Suppressor macrophage treated with lipopolysaccharide for 1 hour (primary cell): ENCODE measurements at regions not wholly inside any gene's neighbourhood (a gene's known extent, or its start where the extent isn't known, plus 50 kb on each side); places are given as distances from the start of the nearest gene placed in this dataset.

Source experiments
- DNase-seq, 3 donors: peaks; one replicate each; pipeline ENCODE4 v3.0.0-alpha.2; 2020 to 2022

DNA sequence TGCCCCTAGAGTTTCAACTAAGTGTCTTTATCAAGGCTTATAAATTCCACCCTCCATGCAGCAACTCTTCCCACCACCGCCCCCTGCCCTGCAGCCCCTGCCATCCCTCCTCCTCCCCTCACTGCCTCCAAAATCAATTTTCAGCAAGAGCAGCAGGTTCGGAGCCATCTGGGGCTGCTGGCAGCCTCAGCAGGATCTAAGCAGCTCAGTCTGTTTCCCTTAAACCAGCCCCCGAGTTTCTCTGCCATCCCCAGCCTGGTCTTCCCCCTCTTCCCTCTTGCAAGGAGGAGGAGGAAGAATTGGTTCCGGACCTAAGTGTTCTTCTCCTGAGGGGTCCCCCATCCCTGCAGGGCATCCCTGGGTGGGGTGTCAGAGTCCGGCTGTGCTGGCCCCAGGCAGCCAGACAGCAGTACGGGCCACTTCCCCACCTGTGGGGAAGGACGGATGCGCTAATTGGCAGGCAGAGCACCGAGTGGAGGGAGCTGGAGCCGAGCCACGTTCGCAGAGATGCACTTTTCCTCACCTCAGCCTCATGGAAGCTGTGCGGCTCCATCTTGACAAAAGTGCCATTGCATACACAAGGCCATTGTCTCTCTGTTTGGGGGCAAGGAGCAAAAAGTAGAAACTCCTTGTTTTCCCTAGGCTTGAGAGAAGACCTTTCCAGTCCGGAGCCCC, 189.3 kb downstream of the KCNA5 start:
- no peak for DNase-seq

DNA sequence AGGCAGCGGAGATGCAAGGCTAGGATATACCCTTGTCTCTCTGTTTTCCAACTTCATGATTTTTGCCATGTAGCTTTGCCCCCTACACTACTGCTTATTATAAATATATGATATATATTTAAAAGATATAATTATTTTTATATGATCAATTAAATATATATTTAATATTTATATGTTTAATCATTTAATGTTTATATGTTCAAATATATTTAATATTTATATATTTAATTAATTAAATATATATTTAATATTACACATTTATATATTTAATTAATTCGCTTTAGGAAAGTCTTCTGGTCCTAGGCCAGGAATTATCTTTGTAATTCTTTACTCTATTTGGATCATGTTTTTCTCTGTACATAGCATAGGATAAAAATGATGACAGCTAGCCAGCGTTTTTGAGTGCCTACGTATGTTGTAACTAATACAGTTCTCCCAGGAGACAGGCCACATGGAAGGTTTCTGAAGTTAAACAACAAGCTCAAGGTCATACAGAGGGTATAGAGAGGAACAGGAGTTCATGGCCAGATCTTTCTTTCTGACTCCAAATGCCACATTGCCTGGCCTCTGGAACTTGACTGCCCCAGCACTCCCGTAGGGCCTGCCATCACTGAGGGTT, 192.5 kb downstream of the KCNA5 start:
- no peak for DNase-seq

DNA sequence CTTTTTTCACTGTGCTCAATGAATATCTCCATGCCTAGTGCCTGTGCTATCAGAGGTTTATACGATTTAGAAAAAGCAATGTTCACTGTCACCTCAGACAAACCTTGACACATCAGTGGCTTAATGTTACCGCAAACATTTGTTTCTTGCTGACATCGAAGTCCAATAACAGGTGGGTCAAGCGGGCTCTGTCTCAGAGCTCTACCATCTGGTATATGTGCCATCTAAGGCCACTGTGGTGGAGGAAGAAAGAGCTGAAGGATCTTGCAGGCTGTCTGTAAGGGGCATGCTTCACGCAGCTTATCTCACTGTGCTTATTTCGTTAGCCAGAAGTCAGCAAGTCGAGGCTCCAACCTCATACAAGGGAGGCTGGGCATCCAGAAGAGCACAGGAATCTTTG, 189.5 kb upstream of the NTF3 start:
- no peak for DNase-seq

DNA sequence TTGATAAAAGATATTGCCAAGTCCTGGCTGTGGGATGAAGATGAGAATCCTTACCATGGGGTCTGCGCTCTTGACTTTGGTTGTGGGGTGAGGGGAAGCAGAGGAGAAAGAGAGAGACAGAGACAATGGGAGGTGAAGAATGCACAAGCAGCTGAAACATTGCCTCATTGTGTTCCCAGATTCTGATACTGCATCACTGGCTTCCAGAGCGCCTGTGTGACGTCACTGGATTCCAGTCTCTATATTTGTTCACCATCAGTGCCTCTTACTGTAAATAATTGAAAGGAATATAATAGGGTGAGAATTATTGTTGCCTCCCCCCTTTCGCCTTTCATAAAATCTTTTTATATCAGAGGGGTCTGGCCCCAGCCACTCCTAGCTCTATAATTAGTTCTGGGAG, 188.9 kb upstream of the NTF3 start:
- no peak for DNase-seq

DNA sequence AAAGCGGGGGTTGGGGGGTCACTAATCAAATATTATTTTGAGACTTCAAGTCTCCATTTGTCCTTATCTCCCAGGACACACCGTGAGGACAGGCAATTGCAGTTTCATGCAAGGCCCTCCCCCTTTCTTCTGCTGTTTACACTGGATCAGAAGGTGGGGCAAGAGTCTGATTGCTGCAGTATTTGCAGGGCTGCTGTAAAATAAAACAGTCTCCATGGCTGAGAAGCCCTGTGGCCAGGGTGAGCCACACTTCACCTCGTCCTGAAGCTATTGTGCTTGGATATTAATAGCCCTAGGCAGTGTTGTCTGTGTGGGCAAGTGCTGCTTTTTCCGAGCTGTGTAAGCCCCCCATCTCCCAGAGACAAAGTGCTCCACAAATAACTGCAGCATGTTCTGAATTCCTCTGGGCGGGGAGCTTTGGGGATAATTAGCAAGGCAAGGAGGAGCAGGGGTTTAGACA, 187.4 kb upstream of the NTF3 start:
- no peak for DNase-seq

DNA sequence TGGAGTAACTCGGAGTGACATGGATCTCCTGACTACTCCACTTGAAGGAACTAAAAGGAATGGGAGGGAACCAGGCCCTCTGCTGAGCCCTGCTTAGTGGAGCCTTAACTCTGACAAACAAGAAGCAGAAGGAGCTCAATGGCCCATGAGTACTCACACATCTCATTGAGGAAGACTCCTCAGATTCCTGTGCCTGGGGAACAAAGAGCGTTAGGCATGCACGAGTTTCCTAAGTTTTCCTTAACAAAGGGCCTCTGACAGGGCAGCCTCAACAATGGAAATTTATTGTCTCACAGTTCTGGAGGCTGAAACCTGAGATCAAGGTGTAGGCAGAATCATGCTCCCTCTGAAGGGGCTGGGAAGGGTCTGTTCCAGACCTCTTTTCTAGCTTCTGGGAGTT, 185.7 kb upstream of the NTF3 start:
- no peak for DNase-seq

DNA sequence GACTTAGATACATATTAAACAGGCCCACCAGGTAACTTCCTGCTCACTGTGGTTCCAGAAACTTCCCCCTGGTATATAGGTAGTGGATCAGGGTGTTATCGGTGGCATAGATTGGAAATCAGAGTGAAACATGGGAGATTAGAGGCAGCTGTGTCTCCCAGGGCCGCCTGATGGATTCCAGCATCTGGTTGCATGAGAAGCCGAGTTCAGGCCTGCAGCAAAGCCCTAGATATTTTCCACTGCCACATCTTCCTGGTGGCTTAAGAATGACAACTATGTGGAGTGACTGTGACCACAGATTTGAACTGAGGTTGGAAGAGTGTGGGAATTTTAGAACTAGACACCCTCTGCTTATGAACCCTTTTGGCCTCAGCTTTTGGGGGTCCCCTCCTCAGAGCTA, 184.8 kb upstream of the NTF3 start:
- no peak for DNase-seq

DNA sequence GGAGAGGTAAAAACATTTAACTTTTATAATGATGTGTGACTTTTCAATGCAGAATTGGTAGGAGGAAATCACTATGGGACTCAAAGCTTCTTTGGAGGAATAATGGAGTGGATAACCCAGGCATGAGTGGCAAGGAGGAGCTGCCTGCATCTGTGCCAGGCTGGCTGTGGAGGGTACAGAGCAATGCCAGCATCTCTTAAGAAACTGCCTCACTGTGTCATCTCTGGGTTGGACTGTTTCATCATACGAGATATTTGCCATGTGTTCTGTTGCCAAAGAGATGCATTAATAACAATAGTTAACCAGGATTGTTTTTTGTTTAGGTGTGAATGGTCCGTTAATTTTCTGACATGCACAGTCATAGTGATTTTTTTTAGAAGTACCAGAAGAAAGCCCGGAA, 183.7 kb upstream of the NTF3 start:
- no peak for DNase-seq

DNA sequence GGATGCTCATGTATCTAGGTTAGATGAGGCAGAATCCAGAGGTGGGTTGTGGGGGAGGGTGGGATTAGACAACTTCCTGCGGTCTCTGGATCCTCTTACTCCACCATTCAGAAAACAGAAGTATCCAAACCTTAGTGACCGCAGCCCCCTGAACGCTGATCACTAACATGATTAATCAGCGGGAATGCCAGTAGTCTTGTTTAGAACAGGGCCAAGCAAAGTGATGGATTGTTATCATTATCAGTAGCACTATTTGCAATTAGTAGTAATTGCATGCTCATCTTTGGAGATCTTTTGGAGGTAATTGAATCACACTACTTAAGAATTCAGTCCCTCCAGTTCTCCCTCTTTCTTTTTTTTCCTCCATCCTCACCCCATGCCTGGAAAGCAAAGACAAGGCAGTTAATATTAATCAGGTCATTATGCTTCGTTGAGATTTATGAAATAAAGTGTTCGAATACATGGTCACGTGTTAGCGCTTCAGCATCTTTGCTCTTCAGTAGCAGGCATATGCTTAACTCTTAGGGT, 182.8 kb upstream of the NTF3 start:
- no peak for DNase-seq

DNA sequence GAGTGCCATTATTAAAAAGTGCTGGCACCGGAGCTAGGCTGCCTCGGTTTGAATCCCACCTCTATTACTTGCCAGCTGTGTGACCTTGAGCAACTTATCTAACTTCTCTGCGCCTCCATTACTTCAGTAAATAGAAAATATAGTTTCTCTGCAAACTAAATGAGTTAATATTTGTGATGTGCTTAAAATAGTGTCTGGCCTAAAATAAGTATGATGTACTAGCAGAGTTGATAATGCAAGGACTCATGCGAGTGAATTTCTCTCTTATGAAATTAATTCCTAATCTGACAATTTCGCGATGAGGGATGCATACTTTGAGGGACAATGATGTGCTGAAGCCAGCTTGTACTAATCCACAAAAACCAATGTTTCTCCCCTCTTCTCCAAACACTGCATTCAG, 180.8 kb upstream of the NTF3 start:
- DNase-seq = no peak

DNA sequence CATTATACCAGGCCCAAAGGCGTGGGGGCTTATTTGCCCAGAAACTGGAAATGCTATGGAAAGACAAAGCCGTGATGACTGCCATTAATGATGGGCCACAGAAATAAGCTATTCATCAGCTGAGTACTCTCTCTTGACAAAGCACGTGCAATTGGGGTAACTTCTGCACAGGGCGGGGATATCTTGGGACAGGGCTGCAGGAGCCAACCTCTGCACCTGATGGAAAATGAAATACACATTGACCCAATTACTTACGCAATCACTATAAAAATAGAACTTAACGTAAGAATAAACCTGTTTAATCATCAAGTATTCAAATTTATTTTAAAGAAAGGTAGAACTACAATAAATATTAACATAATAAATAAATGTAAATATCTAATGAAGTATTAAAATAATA, 180.1 kb upstream of the NTF3 start:
- no peak for DNase-seq

DNA sequence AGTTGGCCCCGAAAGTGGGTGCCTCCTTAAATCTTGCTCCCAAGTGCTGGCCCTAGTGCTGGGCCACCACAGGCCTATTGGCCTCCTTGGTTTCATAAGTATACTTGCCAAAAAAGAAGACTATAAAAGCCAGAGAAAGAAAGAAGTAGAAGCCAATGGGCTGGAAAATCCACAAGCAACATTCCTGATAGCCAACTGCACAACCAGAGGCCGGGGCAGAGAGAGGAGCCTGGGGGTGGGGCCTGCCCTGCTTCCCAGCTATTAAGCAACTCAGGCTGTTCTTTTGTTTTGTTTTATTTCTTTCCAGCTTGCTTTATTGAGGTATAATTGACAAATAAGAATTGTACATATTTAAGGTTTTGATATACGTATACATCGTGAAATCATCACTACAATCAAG, 177.2 kb upstream of the NTF3 start:
- DNase-seq = no peak

DNA sequence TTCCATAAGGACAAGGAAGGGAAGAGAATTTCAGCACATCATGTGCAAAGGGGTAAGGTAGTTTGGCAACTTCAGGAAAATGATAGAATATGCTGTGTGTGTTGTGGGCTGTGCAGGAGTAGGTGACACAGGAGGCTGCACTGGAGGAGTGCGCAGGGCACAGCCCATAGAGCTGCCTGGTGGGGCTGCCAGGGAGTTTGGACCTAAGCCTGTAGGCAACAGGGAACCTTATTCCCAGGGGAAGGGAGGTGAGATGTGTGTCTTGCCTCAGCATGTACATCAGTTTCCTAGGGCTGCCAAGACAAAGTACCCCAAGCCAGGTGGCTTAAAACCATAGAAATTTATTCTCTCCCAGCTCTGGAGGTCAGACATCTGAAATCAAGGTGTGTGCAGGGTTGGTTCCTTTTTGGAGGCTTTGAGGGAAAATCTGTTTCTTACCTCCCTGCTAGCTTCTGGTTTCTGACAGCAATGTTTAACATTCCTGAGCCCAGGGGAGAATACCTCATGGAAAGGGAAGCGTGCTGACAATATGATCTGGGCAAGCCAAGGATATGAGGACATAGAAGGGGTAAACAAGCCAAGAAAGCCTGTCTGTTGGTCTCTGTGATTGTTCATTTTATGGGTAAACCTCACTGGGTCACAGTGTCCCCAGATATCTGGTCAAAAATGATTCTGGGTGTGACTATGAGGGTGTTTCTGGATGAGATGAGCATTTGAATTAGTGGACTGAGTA, 174.0 kb upstream of the NTF3 start:
- no peak for DNase-seq

DNA sequence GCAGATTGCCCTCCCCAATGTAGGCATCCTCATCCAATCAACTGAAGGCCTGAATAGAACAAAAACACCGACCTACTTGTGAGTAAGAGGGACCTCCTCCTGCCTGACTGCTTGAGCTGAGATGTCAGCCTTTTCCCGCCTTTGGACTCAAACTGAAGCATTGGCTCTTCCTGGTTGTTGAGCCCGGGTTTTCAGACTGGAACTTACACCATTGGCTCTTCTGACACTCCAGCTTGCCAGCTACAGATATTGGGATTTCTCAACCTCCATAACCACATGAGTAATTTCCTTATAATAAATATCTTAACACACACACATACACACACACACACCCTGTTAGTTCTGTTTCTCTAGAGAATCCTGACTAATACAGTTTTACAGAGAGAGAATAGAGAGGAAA, 173.4 kb upstream of the NTF3 start:
- DNase-seq = peak in 2 of 3 donors; percentile 10 to 12

DNA sequence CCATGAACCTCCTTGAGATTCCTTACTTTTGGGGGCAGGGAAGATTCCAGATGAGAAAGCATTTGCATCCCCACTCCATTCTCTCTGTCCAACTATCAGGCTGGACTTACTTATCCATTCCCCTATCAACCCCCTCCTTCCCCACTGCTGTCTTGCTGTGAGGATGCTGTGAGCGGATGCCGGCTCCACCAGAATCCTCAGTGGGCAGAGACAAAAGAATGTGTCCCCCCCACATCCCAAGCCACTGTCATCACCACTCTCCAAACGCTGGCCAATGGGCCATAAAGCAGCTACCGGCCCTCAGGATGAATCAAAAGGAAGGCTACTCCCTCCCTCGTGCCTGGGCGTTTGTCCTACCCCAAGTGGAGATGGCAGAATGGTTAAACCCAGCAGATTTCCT, 173.0 kb upstream of the NTF3 start:
- no peak for DNase-seq

DNA sequence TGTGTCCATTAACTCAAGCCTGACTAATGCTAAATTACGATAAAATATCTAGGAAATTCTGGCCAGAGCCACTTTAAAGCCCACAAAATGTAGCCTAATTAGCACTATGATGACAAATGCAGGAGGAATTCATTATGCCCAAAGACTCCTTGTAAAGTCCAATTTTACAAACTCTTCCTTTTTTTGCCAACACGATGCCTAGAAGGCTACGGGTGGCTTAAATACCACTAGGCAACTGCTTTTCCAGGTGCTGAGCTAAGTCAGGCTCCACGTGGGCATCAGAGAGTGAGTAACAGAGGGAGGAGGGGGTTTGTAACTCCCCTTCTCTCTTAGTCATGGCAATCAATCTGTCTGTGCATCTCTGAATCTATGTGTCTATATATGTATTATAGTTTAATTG, 172.4 kb upstream of the NTF3 start:
- no peak for DNase-seq

DNA sequence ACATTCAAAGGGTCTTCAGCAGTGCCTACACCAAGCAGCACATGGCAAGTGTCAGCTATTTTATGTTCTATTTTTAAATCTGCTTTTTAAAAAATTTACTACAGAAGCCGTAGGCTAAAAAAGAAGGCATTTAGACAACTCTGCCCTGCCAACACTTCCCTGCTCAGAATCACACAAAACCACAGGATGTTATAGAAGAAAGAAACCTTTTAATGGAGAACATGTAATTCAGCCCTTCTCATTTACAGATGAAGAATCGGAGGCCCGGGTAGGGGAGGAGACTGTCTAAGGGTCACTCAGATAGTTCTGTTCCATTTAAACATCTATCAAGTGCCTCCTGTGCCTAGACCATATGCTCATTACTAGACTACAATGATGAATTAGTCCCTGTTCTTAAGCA, 171.8 kb upstream of the NTF3 start:
- DNase-seq = no peak

DNA sequence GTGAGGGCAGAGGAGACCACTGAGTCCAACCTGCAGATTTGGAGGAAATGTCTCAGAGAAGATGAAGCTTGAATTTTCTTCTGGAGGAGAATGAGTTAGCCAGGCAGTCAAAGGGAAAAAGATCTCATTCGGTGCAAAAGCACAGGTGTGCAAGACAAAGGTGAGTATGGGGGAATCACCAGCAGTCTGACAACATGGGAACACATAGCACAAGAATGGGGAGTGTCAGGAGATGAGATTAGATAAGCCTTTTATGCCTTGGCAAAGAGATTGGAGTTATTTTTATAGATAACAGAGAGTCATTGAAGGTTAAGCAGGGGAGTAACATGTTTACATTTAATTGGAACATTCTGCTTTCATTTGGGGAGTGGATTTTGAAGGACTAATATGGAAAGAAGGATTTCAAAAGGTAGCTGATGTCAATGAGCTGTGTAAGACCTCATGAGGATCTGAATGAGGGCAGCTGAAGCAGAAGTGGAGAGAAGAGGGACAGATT, 171.3 kb upstream of the NTF3 start:
- DNase-seq = no peak

DNA sequence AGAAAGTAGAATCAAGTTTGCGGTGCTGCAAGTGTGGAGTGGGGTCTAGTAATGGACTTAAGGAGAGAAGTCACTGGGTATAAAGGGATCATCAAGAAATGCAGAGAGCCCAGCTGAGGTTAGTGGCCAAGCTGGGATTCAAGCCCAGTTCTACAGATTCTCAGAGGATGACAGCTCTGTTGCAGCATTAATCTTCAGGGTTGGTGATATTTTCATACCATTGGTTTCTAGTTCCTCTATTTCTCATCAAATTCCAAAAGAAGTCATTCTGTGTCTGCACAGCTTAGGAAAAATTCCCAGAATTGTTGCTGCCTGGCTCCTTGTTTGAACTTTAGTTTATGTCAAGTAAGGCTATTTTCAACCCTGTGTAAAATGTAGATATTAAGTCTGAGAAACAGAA, 169.5 kb upstream of the NTF3 start:
- DNase-seq = no peak

DNA sequence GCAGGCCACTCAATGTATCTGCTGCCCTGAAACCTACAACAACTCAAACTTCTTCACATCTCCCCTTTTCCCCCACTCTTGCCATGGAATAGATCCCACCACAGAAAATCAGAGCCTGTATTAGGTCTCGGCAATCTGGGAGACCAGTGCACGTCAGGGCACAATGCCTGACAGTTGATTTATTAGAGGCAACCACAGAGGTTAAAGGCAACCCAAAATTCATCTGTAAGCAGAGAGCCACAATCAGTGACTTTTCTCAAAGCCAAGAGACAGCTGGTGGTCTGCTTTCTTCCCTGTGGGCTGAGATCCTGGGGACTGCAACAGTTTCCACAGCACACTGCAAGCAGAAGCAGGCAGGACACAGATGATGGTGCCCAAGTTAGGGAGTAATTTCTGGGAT, 169.0 kb upstream of the NTF3 start:
- no peak for DNase-seq

DNA sequence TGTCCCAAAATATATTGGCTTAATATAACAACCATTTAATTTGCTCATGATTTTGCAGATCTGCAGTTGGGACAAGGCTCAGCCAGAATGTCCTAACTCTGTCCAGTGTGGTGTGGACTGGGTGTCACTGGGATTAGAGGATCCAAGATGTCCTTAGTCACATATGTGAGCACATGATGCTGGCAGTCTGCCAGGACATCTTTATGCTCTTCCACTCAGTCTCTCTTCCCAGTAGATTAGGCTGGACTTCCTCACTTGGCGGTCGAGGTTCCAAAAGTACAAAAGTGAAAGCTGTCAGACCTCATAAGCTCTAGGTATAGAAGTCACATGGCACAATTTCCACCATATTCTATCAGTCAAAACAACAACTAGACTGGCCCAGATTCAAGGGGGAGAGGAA, 167.9 kb upstream of the NTF3 start:
- DNase-seq = peak in 2 of 3 donors; percentile 13 to 26

DNA sequence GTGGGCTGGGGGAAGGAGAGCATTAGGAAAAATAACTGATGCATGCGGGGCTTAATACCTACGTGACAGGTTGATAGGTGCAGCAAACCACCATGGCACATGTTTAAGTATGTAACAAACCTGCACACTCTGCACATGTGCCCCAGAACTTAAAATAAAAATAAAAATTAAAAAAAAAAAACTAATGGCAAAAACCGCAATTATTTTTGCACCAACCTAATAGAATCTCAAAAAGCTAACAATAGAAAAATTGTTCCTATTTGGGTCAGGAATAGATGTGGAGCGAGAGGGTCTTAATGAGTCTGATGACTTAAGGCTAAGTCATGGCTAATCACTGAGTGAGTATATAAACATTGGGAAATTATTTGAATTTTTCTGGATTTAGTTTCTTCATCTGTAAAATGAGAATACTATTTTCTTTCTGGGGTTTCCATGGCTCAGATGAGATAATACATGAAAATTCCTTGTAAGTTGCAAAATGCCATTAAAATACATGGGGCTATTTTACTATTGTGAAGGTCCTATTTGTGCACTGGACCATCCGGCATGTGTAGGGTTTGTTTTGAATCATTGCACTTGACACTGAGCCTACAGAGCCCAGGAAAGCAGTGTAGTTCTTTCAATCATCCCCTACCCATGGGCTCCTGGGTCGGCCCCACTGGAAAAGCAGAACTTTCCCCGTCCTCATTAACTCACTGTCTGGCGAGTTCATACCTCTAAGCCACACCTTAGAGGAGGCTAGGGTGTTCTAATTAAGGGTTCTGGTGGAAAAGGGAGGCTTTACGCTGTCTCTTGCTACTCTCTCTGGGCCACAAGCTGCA, 164.1 kb upstream of the NTF3 start:
- DNase-seq = no peak
